HepG2 (cell line): ENCODE measurements at regions not wholly inside any gene's neighbourhood (a gene's known extent, or its start where the extent isn't known, plus 50 kb on each side); places are given as distances from the start of the nearest gene placed in this dataset.

Experiments
- DRAP1 ChIP-seq: IDR thresholded peaks from 2 replicates; pipeline ENCODE4 v1.6.1; 2016; ENCODE audit warnings: missing genetic modification reagents, missing compliant biosample characterization
- FOXK2 ChIP-seq: fragments of 450-650 bp; IDR thresholded peaks from 2 replicates; pipeline ENCODE4 v1.6.1; 2016
- HNRNPH1 ChIP-seq: fragments of 200-400 bp; formaldehyde crosslinking; optimal IDR thresholded peaks from 2 replicates; pipeline ENCODE3; 2017; ENCODE audit warnings: mild to moderate bottlenecking, low read depth, low read length
- HOMEZ ChIP-seq: IDR thresholded peaks from 2 replicates; pipeline ENCODE4 v1.6.1; 2016; ENCODE audit warnings: low read depth
- KDM3A ChIP-seq: IDR thresholded peaks from 2 replicates; pipeline ENCODE4 v1.6.1; 2018; ENCODE audit warnings: low read depth, missing compliant biosample characterization
- LCORL ChIP-seq, 2 experiments: fragments of 450-650 bp in 1 of 2; sonication (generic) in 1 of 2; formaldehyde crosslinking in 1 of 2; IDR thresholded peaks; 2 replicates each; pipeline versions ENCODE4 v1.5.0 to v1.6.1; 2017 to 2020; ENCODE audit warnings: antibody characterized with exemption in 1 of 2, missing genetic modification reagents in 1 of 2
- MIER2 ChIP-seq: IDR thresholded peaks from 2 replicates; pipeline ENCODE4 v1.6.1; 2016; ENCODE audit warnings: missing biosample characterization, missing genetic modification reagents
- MZF1 ChIP-seq: sonication (generic); formaldehyde crosslinking; IDR thresholded peaks from 2 replicates; pipeline ENCODE4 v1.8.1; 2023; ENCODE audit warnings: mild to moderate bottlenecking, missing genetic modification reagents, borderline replicate concordance
- NONO ChIP-seq, 2 experiments: fragments of 450-650 bp in 1 of 2; sonication (generic) in 1 of 2; formaldehyde crosslinking in 1 of 2; IDR thresholded peaks in 1 of 2; conservative IDR thresholded peaks in 1 of 2; 2 replicates each; pipeline versions ENCODE4 v1.6.1 to v1.8.0; 2017 to 2022; ENCODE audit warnings: mild to moderate bottlenecking in 1 of 2, missing genetic modification reagents in 1 of 2, moderate library complexity in 1 of 2
- PLRG1 ChIP-seq: fragments of 450-650 bp; conservative IDR thresholded peaks from 2 replicates; pipeline ENCODE4 v1.6.1; 2016
- SNAI1 ChIP-seq: sonication (generic); formaldehyde crosslinking; IDR thresholded peaks from 2 replicates; pipeline ENCODE4 v1.5.0; 2020; ENCODE audit warnings: mild to moderate bottlenecking, missing genetic modification reagents, borderline replicate concordance
- TOPORS ChIP-seq: sonication (generic); formaldehyde crosslinking; IDR thresholded peaks from 2 replicates; pipeline ENCODE4 v1.8.0; 2023; ENCODE audit warnings: mild to moderate bottlenecking, missing genetic modification reagents
- TRIM22 ChIP-seq: fragments of 450-650 bp; IDR thresholded peaks from 2 replicates; pipeline ENCODE4 v1.6.1; 2017
- ZFYVE20 ChIP-seq: sonication (generic); formaldehyde crosslinking; IDR thresholded peaks from 2 replicates; pipeline ENCODE4 v1.8.0; 2023; ENCODE audit warnings: low read depth, mild to moderate bottlenecking, moderate library complexity, missing genetic modification reagents, borderline replicate concordance
- ZNF207 ChIP-seq: fragments of 450-650 bp; IDR thresholded peaks from 2 replicates; pipeline ENCODE4 v1.6.1; 2016; ENCODE audit warnings: antibody characterized with exemption, borderline replicate concordance
- ZNF382 ChIP-seq: sonication (generic); formaldehyde crosslinking; IDR thresholded peaks from 2 replicates; pipeline ENCODE4 v1.5.0; 2020; ENCODE audit warnings: missing genetic modification reagents, mild to moderate bottlenecking, borderline replicate concordance
- ZNF496 ChIP-seq: sonication (generic); formaldehyde crosslinking; IDR thresholded peaks from 2 replicates; pipeline ENCODE4 v1.8.1; 2023; ENCODE audit warnings: mild to moderate bottlenecking, moderate library complexity, missing genetic modification reagents; ENCODE audit not compliant: insufficient replicate concordance
- ZNF543 ChIP-seq: sonication (generic); formaldehyde crosslinking; IDR thresholded peaks from 2 replicates; pipeline ENCODE4 v1.4.0; 2020; ENCODE audit warnings: mild to moderate bottlenecking, missing genetic modification reagents
- ZNF549 ChIP-seq: sonication (generic); formaldehyde crosslinking; IDR thresholded peaks from 2 replicates; pipeline ENCODE4 v1.5.0; 2020; ENCODE audit warnings: missing genetic modification reagents
- ZNF569 ChIP-seq: sonication (generic); formaldehyde crosslinking; IDR thresholded peaks from 2 replicates; pipeline ENCODE4 v1.5.0; 2020; ENCODE audit warnings: mild to moderate bottlenecking, missing genetic modification reagents, moderate library complexity, borderline replicate concordance
- ZNF615 ChIP-seq: sonication (generic); formaldehyde crosslinking; IDR thresholded peaks from 2 replicates; pipeline ENCODE4 v1.5.0; 2020; ENCODE audit warnings: mild to moderate bottlenecking, missing genetic modification reagents, borderline replicate concordance
- ZNF7 ChIP-seq: IDR thresholded peaks from 2 replicates; pipeline ENCODE4 v1.6.1; 2016; ENCODE audit warnings: missing biosample characterization, missing genetic modification reagents
- TF ChIP-seq, protein P1 (sequence below): sonication (generic); formaldehyde crosslinking; IDR thresholded peaks from 2 replicates; pipeline ENCODE4 v1.4.0; 2020; ENCODE audit warnings: missing genetic modification reagents
- TF ChIP-seq, protein P2 (sequence below): sonication (generic); formaldehyde crosslinking; conservative IDR thresholded peaks from 2 replicates; pipeline ENCODE4 v1.8.0; 2022; ENCODE audit warnings: low read depth, missing genetic modification reagents

DNA sequence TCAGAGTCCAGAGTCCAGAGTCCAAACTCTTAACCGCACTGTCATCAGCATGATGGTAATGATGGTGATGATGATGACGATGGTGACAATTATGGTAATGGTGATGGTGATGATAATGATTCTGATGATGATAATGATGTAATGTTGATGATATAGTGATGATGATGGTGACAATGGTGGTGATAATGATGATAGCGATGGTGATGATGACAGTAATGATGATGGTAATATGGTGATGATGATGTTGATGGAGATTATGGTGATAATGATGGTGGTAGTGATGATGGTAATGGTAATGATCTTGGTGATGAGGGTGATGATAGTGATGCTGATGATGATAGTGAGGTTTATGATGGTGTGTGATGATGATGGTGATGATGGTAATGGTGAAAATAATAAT is 367.8 kb upstream of the CDH4 start (continued):
- TF ChIP-seq, protein P1, sequence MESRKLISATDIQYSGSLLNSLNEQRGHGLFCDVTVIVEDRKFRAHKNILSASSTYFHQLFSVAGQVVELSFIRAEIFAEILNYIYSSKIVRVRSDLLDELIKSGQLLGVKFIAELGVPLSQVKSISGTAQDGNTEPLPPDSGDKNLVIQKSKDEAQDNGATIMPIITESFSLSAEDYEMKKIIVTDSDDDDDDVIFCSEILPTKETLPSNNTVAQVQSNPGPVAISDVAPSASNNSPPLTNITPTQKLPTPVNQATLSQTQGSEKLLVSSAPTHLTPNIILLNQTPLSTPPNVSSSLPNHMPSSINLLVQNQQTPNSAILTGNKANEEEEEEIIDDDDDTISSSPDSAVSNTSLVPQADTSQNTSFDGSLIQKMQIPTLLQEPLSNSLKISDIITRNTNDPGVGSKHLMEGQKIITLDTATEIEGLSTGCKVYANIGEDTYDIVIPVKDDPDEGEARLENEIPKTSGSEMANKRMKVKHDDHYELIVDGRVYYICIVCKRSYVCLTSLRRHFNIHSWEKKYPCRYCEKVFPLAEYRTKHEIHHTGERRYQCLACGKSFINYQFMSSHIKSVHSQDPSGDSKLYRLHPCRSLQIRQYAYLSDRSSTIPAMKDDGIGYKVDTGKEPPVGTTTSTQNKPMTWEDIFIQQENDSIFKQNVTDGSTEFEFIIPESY (CRISPR knock-in tag) = no peak
- TF ChIP-seq FOXK2 = peak; percentile 64; the same call in 1 of the 2 replicates
- no peak for TF ChIP-seq ZNF496 (CRISPR knock-in tag)
- no peak for TF ChIP-seq ZNF7
- TF ChIP-seq TRIM22 = peak; percentile 98; the same call in 1 of the 2 replicates
- TF ChIP-seq, protein P2, sequence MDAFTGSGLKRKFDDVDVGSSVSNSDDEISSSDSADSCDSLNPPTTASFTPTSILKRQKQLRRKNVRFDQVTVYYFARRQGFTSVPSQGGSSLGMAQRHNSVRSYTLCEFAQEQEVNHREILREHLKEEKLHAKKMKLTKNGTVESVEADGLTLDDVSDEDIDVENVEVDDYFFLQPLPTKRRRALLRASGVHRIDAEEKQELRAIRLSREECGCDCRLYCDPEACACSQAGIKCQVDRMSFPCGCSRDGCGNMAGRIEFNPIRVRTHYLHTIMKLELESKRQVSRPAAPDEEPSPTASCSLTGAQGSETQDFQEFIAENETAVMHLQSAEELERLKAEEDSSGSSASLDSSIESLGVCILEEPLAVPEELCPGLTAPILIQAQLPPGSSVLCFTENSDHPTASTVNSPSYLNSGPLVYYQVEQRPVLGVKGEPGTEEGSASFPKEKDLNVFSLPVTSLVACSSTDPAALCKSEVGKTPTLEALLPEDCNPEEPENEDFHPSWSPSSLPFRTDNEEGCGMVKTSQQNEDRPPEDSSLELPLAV (CRISPR knock-in tag) = no peak
- no peak for TF ChIP-seq DRAP1 (CRISPR knock-in tag)
- no peak for TF ChIP-seq SNAI1 (CRISPR knock-in tag)
- TF ChIP-seq ZNF207 = 0 out of 2 replicates have a peak, but pooled peaks have one; percentile 47
- TF ChIP-seq ZNF615 = no peak
- TF ChIP-seq TOPORS = no peak
- TF ChIP-seq MZF1 (CRISPR knock-in tag) = no peak
- no peak for TF ChIP-seq ZNF382 (CRISPR knock-in tag)
- TF ChIP-seq ZNF549 (CRISPR knock-in tag) = no peak
- peak; percentile 97 for TF ChIP-seq PLRG1
- peak; percentile 38; the same call in 1 of the 2 replicates for TF ChIP-seq LCORL (IDR thresholded peaks at IDR 0.05)
- no peak for TF ChIP-seq LCORL (CRISPR knock-in tag; IDR thresholded peaks at IDR 0.05)
- no peak for TF ChIP-seq KDM3A (CRISPR knock-in tag)
- no peak for TF ChIP-seq NONO (IDR thresholded peaks at IDR 0.05)
- TF ChIP-seq NONO (CRISPR knock-in tag; conservative IDR thresholded peaks at IDR 0.05) = no peak
- no peak for TF ChIP-seq ZNF543 (CRISPR knock-in tag)
- no peak for TF ChIP-seq ZFYVE20 (CRISPR knock-in tag)
- TF ChIP-seq ZNF569 (CRISPR knock-in tag) = no peak
- no peak for TF ChIP-seq HNRNPH1
- no peak for TF ChIP-seq HOMEZ (CRISPR knock-in tag)
- no peak for TF ChIP-seq MIER2 (CRISPR knock-in tag)
